D721Med (cell line): ENCODE measurements at regions not wholly inside any gene's neighbourhood (a gene's known extent, or its start where the extent isn't known, plus 50 kb on each side); places are given as distances from the start of the nearest gene placed in this dataset.

Source experiments
- DNase-seq: peaks from one replicate; pipeline ENCODE4 v3.0.0; 2011; ENCODE audit warnings: low spot score; ENCODE audit not compliant: insufficient read length
- FAIRE-seq: peaks from 2 replicates; lab custom pipeline; 2011; peaks lifted over from hg19 to GRCh38; lab: Jason Lieb, UNC
- CTCF ChIP-seq: IDR thresholded peaks from 2 replicates; pipeline ENCODE4 v1.5.1; 2012; ENCODE audit warnings: mild to moderate bottlenecking, control low read depth; ENCODE audit not compliant: insufficient read depth; ENCODE audit errors: missing control alignments

- DNase-seq (no peak), FAIRE-seq (no peak)
- no peak for TF ChIP-seq CTCF
These were observed 1572.1 kb upstream of the LRRTM1 start for GRCh38 chr2:81876624-81877023.

GRCh38 chr2:81872006-81872405 lies 1567.5 kb upstream of the LRRTM1 start:
- FAIRE-seq = no peak
- TF ChIP-seq CTCF = no peak
- no peak for DNase-seq

GRCh38 chr2:81870119-81870518 lies 1565.6 kb upstream of the LRRTM1 start:
- no peak for TF ChIP-seq CTCF
- no peak for FAIRE-seq
- no peak for DNase-seq

GRCh38 chr2:81858998-81859397 lies 1554.4 kb upstream of the LRRTM1 start:
- no peak for TF ChIP-seq CTCF
- DNase-seq (no peak), FAIRE-seq (no peak)

- DNase-seq (no peak), FAIRE-seq (no peak)
- no peak for TF ChIP-seq CTCF
These were observed 1548.8 kb upstream of the LRRTM1 start for GRCh38 chr2:81853341-81853740.

- FAIRE-seq = no peak
- no peak for TF ChIP-seq CTCF
- no peak for DNase-seq
These were observed 1548.1 kb upstream of the LRRTM1 start for GRCh38 chr2:81852651-81853050.

GRCh38 chr2:81839780-81840179 lies 1535.2 kb upstream of the LRRTM1 start:
- FAIRE-seq (no peak), DNase-seq (no peak)
- no peak for TF ChIP-seq CTCF
